ENCODE measurements at regions not wholly inside any gene's neighbourhood (a gene's known extent, or its start where the extent isn't known, plus 50 kb on each side); places are given as distances from the start of the nearest gene placed in this dataset.
A peak's percentile ranks its signal among the peaks of the same experiment; 100 is the strongest.

DNA sequence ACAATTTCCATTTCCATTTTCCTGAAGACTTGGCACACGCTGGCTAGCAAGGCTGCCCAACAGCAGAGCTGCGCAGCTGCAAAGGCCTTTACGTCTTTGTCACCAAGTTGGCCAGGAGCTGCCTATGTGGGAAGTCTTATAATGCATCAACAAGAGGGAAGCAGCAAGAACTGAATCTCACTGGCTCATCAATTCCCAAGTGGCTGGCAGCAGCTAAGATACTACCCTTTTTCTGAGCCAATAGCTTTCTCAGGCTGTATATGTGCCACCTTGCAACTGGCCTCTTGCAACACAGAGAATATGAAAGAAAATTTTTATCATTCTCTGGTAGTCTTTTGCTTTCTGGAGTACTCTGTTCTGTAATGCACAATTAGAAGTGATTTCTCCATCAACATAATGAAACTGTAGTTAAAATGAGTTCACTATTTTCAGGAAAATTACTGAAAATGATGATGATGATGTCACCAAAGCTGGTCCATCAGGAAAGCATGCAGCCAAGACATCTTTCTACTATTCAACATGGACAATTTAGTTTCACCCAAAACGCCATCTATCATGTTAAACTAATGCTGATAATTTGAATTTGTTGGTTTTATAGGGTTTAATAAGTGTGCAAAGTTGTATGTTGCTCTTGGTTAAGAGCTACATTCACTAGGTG lies 97.3 kb upstream of the FOXA2 start:
- Histone ChIP-seq H3K36me3 (no peaks in the 10 kb centered on the region), H3K4me1 (no peaks in the 10 kb centered on the region), H3K27me3 (no peaks in the 10 kb centered on the region), H3K9me3 (no peaks in the 10 kb centered on the region), H3K27ac (no peak overlapping the region), H3K4me3 (no peak overlapping the region)
- TF ChIP-seq, protein P1, sequence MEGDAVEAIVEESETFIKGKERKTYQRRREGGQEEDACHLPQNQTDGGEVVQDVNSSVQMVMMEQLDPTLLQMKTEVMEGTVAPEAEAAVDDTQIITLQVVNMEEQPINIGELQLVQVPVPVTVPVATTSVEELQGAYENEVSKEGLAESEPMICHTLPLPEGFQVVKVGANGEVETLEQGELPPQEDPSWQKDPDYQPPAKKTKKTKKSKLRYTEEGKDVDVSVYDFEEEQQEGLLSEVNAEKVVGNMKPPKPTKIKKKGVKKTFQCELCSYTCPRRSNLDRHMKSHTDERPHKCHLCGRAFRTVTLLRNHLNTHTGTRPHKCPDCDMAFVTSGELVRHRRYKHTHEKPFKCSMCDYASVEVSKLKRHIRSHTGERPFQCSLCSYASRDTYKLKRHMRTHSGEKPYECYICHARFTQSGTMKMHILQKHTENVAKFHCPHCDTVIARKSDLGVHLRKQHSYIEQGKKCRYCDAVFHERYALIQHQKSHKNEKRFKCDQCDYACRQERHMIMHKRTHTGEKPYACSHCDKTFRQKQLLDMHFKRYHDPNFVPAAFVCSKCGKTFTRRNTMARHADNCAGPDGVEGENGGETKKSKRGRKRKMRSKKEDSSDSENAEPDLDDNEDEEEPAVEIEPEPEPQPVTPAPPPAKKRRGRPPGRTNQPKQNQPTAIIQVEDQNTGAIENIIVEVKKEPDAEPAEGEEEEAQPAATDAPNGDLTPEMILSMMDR (IDR thresholded peaks at IDR 0.05), result no peak
- intact Hi-C loops (cut with DNase I), result no loop called here
- DNase-seq (ENCODE audit: low spot score in 2 of 2), result no peak

DNA sequence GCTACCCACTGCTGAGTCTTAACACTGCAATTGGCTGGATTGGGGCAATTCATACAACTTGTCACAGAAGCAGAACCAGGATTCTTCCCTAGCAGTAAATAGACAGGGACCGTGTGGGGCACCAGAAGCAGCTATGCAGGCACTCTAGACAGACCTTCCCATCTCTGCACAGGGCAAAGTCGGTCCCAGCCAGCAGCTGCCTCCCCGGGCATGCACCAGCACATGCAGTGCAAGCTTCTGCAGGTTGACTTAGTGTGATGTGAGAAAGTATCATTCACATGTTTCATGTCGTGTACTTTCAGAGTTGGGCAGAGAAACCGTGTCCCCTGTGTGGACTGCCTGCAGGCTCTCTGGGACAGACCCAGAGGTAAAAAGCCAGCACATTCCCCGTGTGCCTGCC lies 98.0 kb upstream of the FOXA2 start:
- Histone ChIP-seq H3K4me3 (no peak overlapping the region), H3K36me3 (no peaks in the 10 kb centered on the region), H3K4me1 (no peaks in the 10 kb centered on the region), H3K9me3 (no peaks in the 10 kb centered on the region), H3K27ac (no peak overlapping the region), H3K27me3 (no peaks in the 10 kb centered on the region)
- intact Hi-C loops (cut with DNase I), result no loop called here
- TF ChIP-seq, protein P1 (IDR thresholded peaks at IDR 0.05), result no peak
- DNase-seq (ENCODE audit: low spot score in 2 of 2), result no peak

DNA sequence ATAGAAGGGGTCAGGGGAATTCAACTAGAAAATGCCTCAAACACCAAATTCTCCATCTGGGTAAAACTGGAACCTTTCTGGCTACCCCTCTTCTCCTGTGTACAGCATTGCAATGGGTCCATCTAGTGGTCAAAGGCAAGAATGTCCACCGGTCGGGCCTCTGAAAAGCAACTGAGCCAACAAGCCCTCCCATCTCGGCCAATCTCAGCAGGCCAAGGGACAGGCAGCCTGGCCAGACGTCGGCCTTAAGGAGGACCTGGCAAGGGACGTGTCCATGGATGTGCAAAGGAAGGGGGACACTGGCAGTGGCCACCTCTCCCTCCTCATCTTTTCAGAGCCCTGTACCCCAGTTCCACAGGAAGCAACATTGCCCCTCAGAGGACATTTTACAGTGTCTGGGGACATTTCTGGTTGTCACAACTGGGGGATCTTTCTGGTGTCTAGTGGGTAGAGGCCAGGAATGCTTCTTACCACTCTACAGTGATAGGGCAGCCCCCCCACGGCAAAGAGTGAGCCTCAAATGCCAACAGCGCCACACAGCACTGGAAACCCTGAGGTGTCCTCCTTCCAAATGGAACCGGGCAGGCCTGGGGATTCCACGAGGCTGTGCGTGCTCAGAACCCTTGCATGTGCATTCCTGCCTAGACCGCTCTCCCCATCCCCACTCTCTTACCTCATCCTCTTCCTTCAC lies 99.8 kb upstream of the FOXA2 start:
- Histone ChIP-seq H3K27me3 (no peaks in the 10 kb centered on the region), H3K4me3 (no peak overlapping the region), H3K9me3 (no peaks in the 10 kb centered on the region), H3K36me3 (no peaks in the 10 kb centered on the region), H3K4me1 (no peaks in the 10 kb centered on the region), H3K27ac (no peak overlapping the region)
- intact Hi-C loops (cut with DNase I), result loop anchor here (1.0 kb wide), 2 partner anchors 345 to 350 kb away; no protein-coding TSS in a partner anchor
- DNase-seq (ENCODE audit: low spot score in 2 of 2), result peak in 1 of 2 donors; percentile 82
- TF ChIP-seq, protein P1 (IDR thresholded peaks at IDR 0.05), result peak; percentile 77 to 86 (median 80)

DNA sequence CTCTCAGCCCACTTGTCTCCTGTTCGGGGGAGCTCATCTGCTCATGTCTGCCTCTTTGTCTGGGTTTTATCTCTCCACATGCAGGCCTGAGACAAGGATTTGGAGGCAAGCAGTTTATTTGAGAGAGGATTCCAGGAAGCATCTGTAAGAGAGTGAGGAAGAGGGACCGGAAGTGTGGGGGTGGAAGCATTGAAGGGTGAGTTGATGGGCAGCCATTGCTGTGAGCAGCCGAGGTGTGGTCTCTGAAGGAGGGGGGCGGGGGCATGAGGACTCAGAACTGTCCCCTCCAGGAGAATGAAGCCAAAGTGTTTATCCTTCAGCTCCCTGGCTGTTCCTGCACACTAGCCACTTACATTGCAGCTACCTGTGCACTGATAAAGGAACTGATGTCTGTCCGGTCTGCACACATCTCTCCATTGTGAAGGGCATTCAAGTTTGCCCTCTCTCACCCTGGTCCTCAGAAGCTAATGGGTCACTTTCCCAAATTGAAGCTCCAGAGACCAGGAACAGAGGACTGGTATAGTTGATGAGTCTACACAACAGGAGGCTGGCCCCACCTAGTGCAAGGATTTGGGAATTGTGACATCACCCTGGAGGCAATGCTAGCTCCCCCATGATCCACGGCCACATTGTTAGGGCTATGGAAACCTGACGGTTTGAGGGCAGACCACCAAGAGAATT lies 100.5 kb upstream of the FOXA2 start:
- intact Hi-C loops (cut with DNase I), result loop anchor here (1.0 kb wide), 2 partner anchors 346 to 351 kb away; no protein-coding TSS in a partner anchor
- TF ChIP-seq, protein P1 (IDR thresholded peaks at IDR 0.05), result no peak
- Histone ChIP-seq H3K9me3 (no peaks in the 10 kb centered on the region), H3K4me3 (no peak overlapping the region), H3K27me3 (no peaks in the 10 kb centered on the region), H3K4me1 (no peaks in the 10 kb centered on the region), H3K36me3 (no peaks in the 10 kb centered on the region), H3K27ac (no peak overlapping the region)
- DNase-seq (ENCODE audit: low spot score in 2 of 2), result no peak

DNA sequence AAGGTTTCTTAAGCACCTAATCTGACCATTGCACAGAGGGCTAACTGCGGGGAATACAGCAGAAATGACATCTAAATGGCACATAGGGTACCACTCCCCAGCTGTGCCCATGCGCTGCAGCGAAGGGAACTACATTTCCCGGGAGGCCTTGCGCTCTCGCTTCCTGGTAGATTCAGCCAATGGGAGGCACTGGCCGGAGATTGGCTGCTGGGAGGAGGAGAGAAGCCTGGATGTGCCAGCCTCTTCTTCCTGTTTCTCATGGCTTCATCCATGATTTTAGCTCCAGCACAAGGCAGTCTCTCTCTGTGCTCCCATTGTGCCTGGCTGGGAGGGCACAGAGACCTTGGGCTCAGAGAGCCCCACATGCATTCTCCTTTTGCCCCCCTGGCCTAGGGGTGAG lies 101.7 kb upstream of the FOXA2 start:
- TF ChIP-seq, protein P1 (IDR thresholded peaks at IDR 0.05), result no peak

More for the DNA sequence above, 101.7 kb upstream of the FOXA2 start:
- H3K36me3 ChIP-seq, result no peaks in the 10 kb centered on the region
- H3K27ac ChIP-seq, result no peak overlapping the region
- H3K9me3 ChIP-seq, result no peaks in the 10 kb centered on the region
- DNase-seq (ENCODE audit: low spot score in 2 of 2), result peak in 1 of 2 donors; percentile 73
- H3K4me1 ChIP-seq, result no peaks in the 10 kb centered on the region
- H3K27me3 ChIP-seq, result no peaks in the 10 kb centered on the region
- H3K4me3 ChIP-seq, result no peak overlapping the region
- intact Hi-C loops (cut with DNase I), result no loop called here
